ENCODE measurements at regions not wholly inside any gene's neighbourhood (a gene's known extent, or its start where the extent isn't known, plus 50 kb on each side); places are given as distances from the start of the nearest gene placed in this dataset.

DNA sequence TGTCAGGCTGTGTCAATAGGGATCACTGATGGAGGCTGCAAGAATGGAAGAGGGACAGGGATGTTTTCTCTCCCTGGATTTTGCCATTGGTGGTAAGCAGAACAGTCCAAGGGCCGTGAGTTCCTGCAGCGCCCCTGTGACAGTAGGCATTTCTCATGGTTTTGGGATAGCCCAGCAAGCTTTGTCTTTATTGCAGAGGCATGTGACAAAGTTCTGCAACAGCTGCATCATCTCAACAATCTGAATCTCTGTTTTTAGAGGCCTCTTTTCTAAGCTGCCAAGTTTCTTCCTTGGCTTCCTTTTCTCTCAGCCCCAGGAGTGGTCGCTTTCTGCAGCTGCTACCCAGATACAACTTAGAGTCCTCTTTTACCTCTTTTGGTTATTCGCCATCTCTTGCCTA is 95.7 kb upstream of the TSHZ3 start:
- TF ChIP-seq POLR2A (IDR thresholded peaks at IDR 0.05) (no peak), POLR2AphosphoS5 (IDR thresholded peaks at IDR 0.05) (no peak)
- TF ChIP-seq, protein P1, sequence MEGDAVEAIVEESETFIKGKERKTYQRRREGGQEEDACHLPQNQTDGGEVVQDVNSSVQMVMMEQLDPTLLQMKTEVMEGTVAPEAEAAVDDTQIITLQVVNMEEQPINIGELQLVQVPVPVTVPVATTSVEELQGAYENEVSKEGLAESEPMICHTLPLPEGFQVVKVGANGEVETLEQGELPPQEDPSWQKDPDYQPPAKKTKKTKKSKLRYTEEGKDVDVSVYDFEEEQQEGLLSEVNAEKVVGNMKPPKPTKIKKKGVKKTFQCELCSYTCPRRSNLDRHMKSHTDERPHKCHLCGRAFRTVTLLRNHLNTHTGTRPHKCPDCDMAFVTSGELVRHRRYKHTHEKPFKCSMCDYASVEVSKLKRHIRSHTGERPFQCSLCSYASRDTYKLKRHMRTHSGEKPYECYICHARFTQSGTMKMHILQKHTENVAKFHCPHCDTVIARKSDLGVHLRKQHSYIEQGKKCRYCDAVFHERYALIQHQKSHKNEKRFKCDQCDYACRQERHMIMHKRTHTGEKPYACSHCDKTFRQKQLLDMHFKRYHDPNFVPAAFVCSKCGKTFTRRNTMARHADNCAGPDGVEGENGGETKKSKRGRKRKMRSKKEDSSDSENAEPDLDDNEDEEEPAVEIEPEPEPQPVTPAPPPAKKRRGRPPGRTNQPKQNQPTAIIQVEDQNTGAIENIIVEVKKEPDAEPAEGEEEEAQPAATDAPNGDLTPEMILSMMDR (IDR thresholded peaks at IDR 0.05) = no peak

All from upper lobe of left lung (tissue), 4 donors.